ENCODE measurements at regions not wholly inside any gene's neighbourhood (a gene's known extent, or its start where the extent isn't known, plus 50 kb on each side); places are given as distances from the start of the nearest gene placed in this dataset.

- no peak overlapping the region for H3K27ac ChIP-seq
- peaks cover 7% of the 10 kb centered on the region for H3K4me1 ChIP-seq
- H3K27me3 ChIP-seq (ENCODE audit: low read depth), result no peaks in the 10 kb centered on the region
- TF ChIP-seq, protein P1, sequence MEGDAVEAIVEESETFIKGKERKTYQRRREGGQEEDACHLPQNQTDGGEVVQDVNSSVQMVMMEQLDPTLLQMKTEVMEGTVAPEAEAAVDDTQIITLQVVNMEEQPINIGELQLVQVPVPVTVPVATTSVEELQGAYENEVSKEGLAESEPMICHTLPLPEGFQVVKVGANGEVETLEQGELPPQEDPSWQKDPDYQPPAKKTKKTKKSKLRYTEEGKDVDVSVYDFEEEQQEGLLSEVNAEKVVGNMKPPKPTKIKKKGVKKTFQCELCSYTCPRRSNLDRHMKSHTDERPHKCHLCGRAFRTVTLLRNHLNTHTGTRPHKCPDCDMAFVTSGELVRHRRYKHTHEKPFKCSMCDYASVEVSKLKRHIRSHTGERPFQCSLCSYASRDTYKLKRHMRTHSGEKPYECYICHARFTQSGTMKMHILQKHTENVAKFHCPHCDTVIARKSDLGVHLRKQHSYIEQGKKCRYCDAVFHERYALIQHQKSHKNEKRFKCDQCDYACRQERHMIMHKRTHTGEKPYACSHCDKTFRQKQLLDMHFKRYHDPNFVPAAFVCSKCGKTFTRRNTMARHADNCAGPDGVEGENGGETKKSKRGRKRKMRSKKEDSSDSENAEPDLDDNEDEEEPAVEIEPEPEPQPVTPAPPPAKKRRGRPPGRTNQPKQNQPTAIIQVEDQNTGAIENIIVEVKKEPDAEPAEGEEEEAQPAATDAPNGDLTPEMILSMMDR (IDR thresholded peaks at IDR 0.05), result no peak
- intact Hi-C loops (cut with DNase I), result no loop called here
- ATAC-seq, result no peak
- no peaks in the 10 kb centered on the region for H3K36me3 ChIP-seq
- no peak for DNase-seq
- H3K4me3 ChIP-seq, result no peak overlapping the region
- no peaks in the 10 kb centered on the region for H3K9me3 ChIP-seq
These were observed 71.9 kb downstream of the SLC25A47 start for GRCh38 chr14:100394886-100395672.

GRCh38 chr14:100396266-100396795, 73.2 kb downstream of the SLC25A47 start:
- Histone ChIP-seq H3K27ac (no peak overlapping the region), H3K4me1 (peaks cover 7% of the 10 kb centered on the region), H3K9me3 (no peaks in the 10 kb centered on the region), H3K27me3 (ENCODE audit: low read depth) (no peaks in the 10 kb centered on the region), H3K36me3 (no peaks in the 10 kb centered on the region), H3K4me3 (no peak overlapping the region)
- no peak for ATAC-seq
- no peak for DNase-seq
- TF ChIP-seq, protein P1 (IDR thresholded peaks at IDR 0.05), result no peak
- intact Hi-C loops (cut with DNase I), result no loop called here

GRCh38 chr14:100397005-100397404, 73.9 kb downstream of the SLC25A47 start:
- peaks cover 7% of the 10 kb centered on the region for H3K4me1 ChIP-seq
- no peaks in the 10 kb centered on the region for H3K36me3 ChIP-seq
- TF ChIP-seq, protein P1 (IDR thresholded peaks at IDR 0.05), result no peak
- DNase-seq (no peak), ATAC-seq (no peak)
- no peak overlapping the region for H3K27ac ChIP-seq
- intact Hi-C loops (cut with DNase I), result no loop called here
- H3K9me3 ChIP-seq, result no peaks in the 10 kb centered on the region
- no peak overlapping the region for H3K4me3 ChIP-seq
- H3K27me3 ChIP-seq (ENCODE audit: low read depth), result no peaks in the 10 kb centered on the region

- ATAC-seq, result no peak
- no peak for DNase-seq
- no peaks in the 10 kb centered on the region for H3K4me1 ChIP-seq
- no peak overlapping the region for H3K27ac ChIP-seq
- H3K4me3 ChIP-seq, result no peak overlapping the region
- H3K27me3 ChIP-seq (ENCODE audit: low read depth), result no peaks in the 10 kb centered on the region
- TF ChIP-seq, protein P1 (IDR thresholded peaks at IDR 0.05), result no peak
- no peaks in the 10 kb centered on the region for H3K9me3 ChIP-seq
- no peaks in the 10 kb centered on the region for H3K36me3 ChIP-seq
- intact Hi-C loops (cut with DNase I), result no loop called here
These were observed 74.9 kb downstream of the SLC25A47 start for GRCh38 chr14:100398044-100398443.

GRCh38 chr14:100399052-100399849, 76.1 kb downstream of the SLC25A47 start:
- ATAC-seq, result no peak
- no peak overlapping the region for H3K27ac ChIP-seq
- H3K9me3 ChIP-seq, result no peaks in the 10 kb centered on the region
- no peaks in the 10 kb centered on the region for H3K27me3 ChIP-seq (ENCODE audit: low read depth)
- no peak overlapping the region for H3K4me3 ChIP-seq
- no peaks in the 10 kb centered on the region for H3K36me3 ChIP-seq
- DNase-seq, result no peak
- no peaks in the 10 kb centered on the region for H3K4me1 ChIP-seq
- TF ChIP-seq, protein P1 (IDR thresholded peaks at IDR 0.05), result no peak
- intact Hi-C loops (cut with DNase I), result no loop called here

All from lower lobe of right lung (tissue), 2 donors.